PC-9 (cell line): ENCODE measurements at regions not wholly inside any gene's neighbourhood (a gene's known extent, or its start where the extent isn't known, plus 50 kb on each side); places are given as distances from the start of the nearest gene placed in this dataset.

Experiments used
- BruUV-seq: library from RNA; stranded (reverse); fragments of 400-500 nt; replicated peaks from 2 replicates; lab custom pipeline; 2021; lab: Mats Ljungman, UMichigan
- CTCF ChIA-PET: fragments of 300-600 bp; sonication (Branson Sonifier 250); formaldehyde crosslinking; loops from one replicate; lab custom pipeline; 2022; ENCODE audit warnings: antibody characterized with exemption; lab: Charles Lee
- POLR2A ChIA-PET: fragments of 300-600 bp; sonication (Branson Sonifier 250); formaldehyde crosslinking; loops from one replicate; lab custom pipeline; 2022; ENCODE audit warnings: antibody characterized with exemption; ENCODE audit not compliant: unreplicated experiment; lab: Charles Lee
- DNase-seq, 2 experiments: peaks; one replicate each; pipeline versions ENCODE4 v3.0.0 to v3.0.0-alpha.2; 2015 to 2022; ENCODE audit warnings: mixed read lengths in 1 of 2
- H2AFZ ChIP-seq: fragments of 200-600 bp; sonication (generic); 2 replicates; pipeline ENCODE4 v1.8.1; 2017; ENCODE audit warnings: antibody characterized with exemption
- H3F3A ChIP-seq: fragments of 200-600 bp; sonication (generic); 2 replicates; pipeline ENCODE4 v1.8.1; 2017; ENCODE audit warnings: antibody characterized with exemption, mild to moderate bottlenecking, low read depth; ENCODE audit not compliant: insufficient read depth
- H3K27ac ChIP-seq: fragments of 200-600 bp; sonication (generic); 2 replicates; pipeline ENCODE4 v1.6.1; 2016; ENCODE audit warnings: mixed run types
- H3K27me3 ChIP-seq: fragments of 200-600 bp; sonication (generic); 2 replicates; pipeline ENCODE4 v1.6.1; 2016; ENCODE audit warnings: low read depth, mixed run types; ENCODE audit not compliant: insufficient read depth
- H3K36me3 ChIP-seq: fragments of 200-600 bp; sonication (generic); 2 replicates; pipeline ENCODE4 v1.6.1; 2016; ENCODE audit warnings: low read depth, mixed run types
- H3K4me1 ChIP-seq: fragments of 200-600 bp; sonication (generic); replicated peaks from 2 replicates; pipeline ENCODE4 v1.6.1; 2016; ENCODE audit warnings: mixed run types; ENCODE audit not compliant: insufficient read depth
- H3K4me2 ChIP-seq: fragments of 200-600 bp; sonication (generic); 2 replicates; pipeline ENCODE4 v1.6.1; 2017; ENCODE audit warnings: mixed run types
- H3K4me3 ChIP-seq: fragments of 200-600 bp; sonication (generic); 2 replicates; pipeline ENCODE4 v1.6.1; 2016; ENCODE audit warnings: mixed run types
- H3K79me2 ChIP-seq: fragments of 200-600 bp; sonication (generic); 2 replicates; pipeline ENCODE4 v1.6.1; 2017; ENCODE audit warnings: low read depth, mixed run types
- H3K9me2 ChIP-seq: fragments of 200-600 bp; sonication (generic); 2 replicates; pipeline ENCODE4 v1.8.1; 2017; ENCODE audit warnings: mild to moderate bottlenecking; ENCODE audit not compliant: insufficient read depth
- H3K9me3 ChIP-seq: fragments of 200-600 bp; sonication (generic); 2 replicates; pipeline ENCODE4 v1.8.1; 2016; ENCODE audit warnings: low read depth; ENCODE audit not compliant: insufficient read depth
- H4K20me1 ChIP-seq: fragments of 200-600 bp; sonication (generic); 2 replicates; pipeline ENCODE4 v1.8.1; 2017; ENCODE audit not compliant: insufficient read depth
- CTCF ChIP-seq: fragments of 200-600 bp; sonication (generic); conservative IDR thresholded peaks from 2 replicates; pipeline ENCODE4 v1.6.1; 2017; ENCODE audit warnings: mixed run types, antibody characterized with exemption, mild to moderate bottlenecking, moderate library complexity
- EZH2 ChIP-seq: fragments of 200-600 bp; sonication (generic); IDR thresholded peaks from 2 replicates; pipeline ENCODE4 v1.8.0; 2017; ENCODE audit warnings: antibody characterized with exemption, low read depth
- intact Hi-C: fragments of 100-400 bp; cut with micrococcal nuclease; formaldehyde crosslinking; loops from one replicate; pipeline ENCODE4 v1.10.0; 2022; ENCODE audit not compliant: unreplicated experiment

- ChIA-PET CTCF (no interaction called here), POLR2A (no interaction called here)
- intact Hi-C loops, result no loop called here
- Histone ChIP-seq H2AFZ (no peak overlapping the region), H3K4me2 (no peak overlapping the region), H3K4me1 (no peaks in the 10 kb centered on the region), H3F3A (no peaks in the 10 kb centered on the region), H3K9me2 (no peaks in the 10 kb centered on the region), H3K27ac (no peak overlapping the region), H4K20me1 (no peaks in the 10 kb centered on the region), H3K27me3 (no peaks in the 10 kb centered on the region), H3K79me2 (no peaks in the 10 kb centered on the region), H3K9me3 (no peaks in the 10 kb centered on the region), H3K4me3 (no peak overlapping the region), H3K36me3 (no peaks in the 10 kb centered on the region)
- no TSS peak for BruUV-seq
- no peak for DNase-seq
- TF ChIP-seq CTCF (no peak), EZH2 (no peak)
These were observed 115.4 kb upstream of the NDST4 start for GRCh38 chr4:115228851-115229250.

GRCh38 chr4:115222061-115222460, 108.6 kb upstream of the NDST4 start:
- no peaks in the 10 kb centered on the region for H3K9me2 ChIP-seq
- CTCF ChIA-PET, result no interaction called here

GRCh38 chr4:115219862-115220261, 106.4 kb upstream of the NDST4 start:
- H3K4me1 ChIP-seq, result no peaks in the 10 kb centered on the region
- intact Hi-C loops, result no loop called here
- BruUV-seq, result no TSS peak
- H3F3A ChIP-seq, result no peaks in the 10 kb centered on the region
- H3K9me2 ChIP-seq, result no peaks in the 10 kb centered on the region
- no peak overlapping the region for H3K4me3 ChIP-seq
- H4K20me1 ChIP-seq, result no peaks in the 10 kb centered on the region
- TF ChIP-seq EZH2 (no peak), CTCF (no peak)
- H3K36me3 ChIP-seq, result no peaks in the 10 kb centered on the region
- ChIA-PET CTCF (no interaction called here), POLR2A (no interaction called here)
- H3K9me3 ChIP-seq, result no peaks in the 10 kb centered on the region
- H2AFZ ChIP-seq, result no peak overlapping the region
- H3K27ac ChIP-seq, result no peak overlapping the region
- H3K4me2 ChIP-seq, result no peak overlapping the region
- H3K27me3 ChIP-seq, result no peaks in the 10 kb centered on the region
- no peaks in the 10 kb centered on the region for H3K79me2 ChIP-seq
- no peak for DNase-seq

More at GRCh38 chr4:115222061-115222460, 108.6 kb upstream of the NDST4 start:
- Histone ChIP-seq H3K79me2 (no peaks in the 10 kb centered on the region), H2AFZ (no peak overlapping the region), H4K20me1 (no peaks in the 10 kb centered on the region), H3F3A (no peaks in the 10 kb centered on the region), H3K27ac (no peak overlapping the region), H3K4me1 (no peaks in the 10 kb centered on the region), H3K27me3 (no peaks in the 10 kb centered on the region), H3K36me3 (no peaks in the 10 kb centered on the region), H3K4me3 (no peak overlapping the region), H3K9me3 (no peaks in the 10 kb centered on the region), H3K4me2 (no peak overlapping the region)
- intact Hi-C loops, result no loop called here
- TF ChIP-seq CTCF (no peak), EZH2 (no peak)
- no peak for DNase-seq
- POLR2A ChIA-PET, result no interaction called here
- BruUV-seq, result no TSS peak
